Lower lobe of right lung (tissue), 2 donors: ENCODE measurements at regions not wholly inside any gene's neighbourhood (a gene's known extent, or its start where the extent isn't known, plus 50 kb on each side); places are given as distances from the start of the nearest gene placed in this dataset.

Experiments
- ATAC-seq, 2 donors: fragments of 200-7000 bp; cut with Tn5 transposase; one replicate each; pipeline ENCODE4 v1.9.1; 2020 to 2022; ENCODE audit warnings: mild to moderate bottlenecking in 2 of 2, moderate library complexity in 2 of 2
- DNase-seq: peaks from one replicate; pipeline ENCODE4 v3.0.0-alpha.2; 2020
- H3K27ac ChIP-seq: fragments of 200-600 bp; one replicate; pipeline ENCODE4 v1.8.0; 2022
- H3K27me3 ChIP-seq: fragments of 200-600 bp; one replicate; pipeline ENCODE4 v1.8.0; 2022; ENCODE audit warnings: low read depth
- H3K36me3 ChIP-seq: fragments of 200-600 bp; one replicate; pipeline ENCODE4 v1.8.0; 2022; ENCODE audit warnings: mild to moderate bottlenecking
- H3K4me1 ChIP-seq: fragments of 200-600 bp; one replicate; pipeline ENCODE4 v1.8.0; 2022
- H3K4me3 ChIP-seq: fragments of 200-600 bp; one replicate; pipeline ENCODE4 v1.8.0; 2022; ENCODE audit warnings: mild to moderate bottlenecking
- H3K9me3 ChIP-seq: fragments of 200-600 bp; one replicate; pipeline ENCODE4 v1.8.0; 2022
- CTCF ChIP-seq: fragments of 200-600 bp; IDR thresholded peaks from one replicate; pipeline ENCODE4 v1.8.0; 2022; ENCODE audit warnings: antibody characterized with exemption, mild to moderate bottlenecking
- intact Hi-C: fragments of 100-400 bp; cut with DNase I; formaldehyde crosslinking; loops from one replicate; pipeline ENCODE4 v1.11.0; 2022
- donor health status: DM: no; HTN: yes; CAD: no; lungs with severe emphysema.

- ATAC-seq (no peak), DNase-seq (no peak)
- Histone ChIP-seq H3K9me3 (no peaks in the 10 kb centered on the region), H3K4me3 (no peak overlapping the region), H3K4me1 (no peaks in the 10 kb centered on the region), H3K36me3 (no peaks in the 10 kb centered on the region), H3K27ac (no peak overlapping the region), H3K27me3 (peaks cover 12% of the 10 kb centered on the region)
- intact Hi-C loops, result no loop called here
- no peak for TF ChIP-seq CTCF
These were observed 240.6 kb downstream of the RBM19 start for GRCh38 chr12:113725557-113725876.

GRCh38 chr12:113724794-113725556, 241.2 kb downstream of the RBM19 start:
- TF ChIP-seq CTCF, result no peak
- H3K4me3 ChIP-seq, result no peak overlapping the region
- no peaks in the 10 kb centered on the region for H3K4me1 ChIP-seq
- intact Hi-C loops, result no loop called here
- DNase-seq (no peak), ATAC-seq (no peak)
- H3K36me3 ChIP-seq, result no peaks in the 10 kb centered on the region
- H3K27me3 ChIP-seq, result peaks cover 12% of the 10 kb centered on the region
- no peak overlapping the region for H3K27ac ChIP-seq
- H3K9me3 ChIP-seq, result no peaks in the 10 kb centered on the region

- H3K4me3 ChIP-seq, result no peak overlapping the region
- ATAC-seq (no peak), DNase-seq (no peak)
- H3K27ac ChIP-seq, result no peak overlapping the region
- no peak for TF ChIP-seq CTCF
- intact Hi-C loops, result no loop called here
- H3K27me3 ChIP-seq, result peaks cover 9% of the 10 kb centered on the region
- H3K36me3 ChIP-seq, result no peaks in the 10 kb centered on the region
- H3K4me1 ChIP-seq, result no peaks in the 10 kb centered on the region
- no peaks in the 10 kb centered on the region for H3K9me3 ChIP-seq
These were observed 242.5 kb downstream of the RBM19 start for GRCh38 chr12:113723631-113724030.

GRCh38 chr12:113722747-113723146, 243.4 kb downstream of the RBM19 start:
- TF ChIP-seq CTCF, result no peak
- Histone ChIP-seq H3K4me1 (no peaks in the 10 kb centered on the region), H3K36me3 (no peaks in the 10 kb centered on the region), H3K27ac (no peak overlapping the region), H3K27me3 (peaks cover 9% of the 10 kb centered on the region), H3K9me3 (no peaks in the 10 kb centered on the region), H3K4me3 (no peak overlapping the region)
- DNase-seq (no peak), ATAC-seq (no peak)
- intact Hi-C loops, result no loop called here

GRCh38 chr12:113720629-113721028, 245.5 kb downstream of the RBM19 start:
- intact Hi-C loops, result no loop called here
- H3K36me3 ChIP-seq, result no peaks in the 10 kb centered on the region
- ATAC-seq (no peak), DNase-seq (no peak)
- TF ChIP-seq CTCF, result no peak
- peaks cover 5% of the 10 kb centered on the region for H3K27me3 ChIP-seq
- no peak overlapping the region for H3K27ac ChIP-seq
- H3K9me3 ChIP-seq, result no peaks in the 10 kb centered on the region
- no peaks in the 10 kb centered on the region for H3K4me1 ChIP-seq
- H3K4me3 ChIP-seq, result no peak overlapping the region
